Left ventricle myocardium inferior (tissue), 1 donor: ENCODE measurements at regions not wholly inside any gene's neighbourhood (a gene's known extent, or its start where the extent isn't known, plus 50 kb on each side); places are given as distances from the start of the nearest gene placed in this dataset.
"Not testable (repeated sequence)": the region's sequence is repeated elsewhere in the genome, so short reads cannot be mapped to it uniquely, and the experiment has no call there.

ENCODE experiments used
- DNase-seq: peaks from one replicate; pipeline ENCODE4 v3.0.0-alpha.2; 2020
- H3K27ac ChIP-seq: fragments of 200-600 bp; replicated peaks from 2 replicates; pipeline ENCODE4 v1.8.0; 2021
- H3K27me3 ChIP-seq: fragments of 200-600 bp; 2 replicates; pipeline ENCODE4 v1.8.0; 2021; ENCODE audit warnings: low read depth
- H3K36me3 ChIP-seq: fragments of 200-600 bp; 2 replicates; pipeline ENCODE4 v1.8.0; 2021
- H3K4me1 ChIP-seq: fragments of 200-600 bp; 2 replicates; pipeline ENCODE4 v1.8.0; 2021
- H3K4me3 ChIP-seq: fragments of 200-600 bp; 2 replicates; pipeline ENCODE4 v1.8.0; 2021; ENCODE audit warnings: mild to moderate bottlenecking, moderate library complexity
- H3K9me3 ChIP-seq: fragments of 200-600 bp; replicated peaks from 2 replicates; pipeline ENCODE4 v1.8.0; 2021
- intact Hi-C: fragments of 100-400 bp; cut with micrococcal nuclease; formaldehyde crosslinking; loops from one replicate; pipeline ENCODE4 v1.11.0; 2022
- TF ChIP-seq, protein P1 (sequence below): fragments of 200-600 bp; IDR thresholded peaks from 2 replicates; pipeline ENCODE4 v1.8.0; 2021; ENCODE audit warnings: antibody characterized with exemption, mild to moderate bottlenecking, borderline replicate concordance
- donor health status: DM: no; HTN: yes; CAD: no; lungs with severe emphysema.

GRCh38 chr2:163983911-163984310 is 248.1 kb upstream of the FIGN start:
- H3K4me3 ChIP-seq = no peak overlapping the region
- no peaks in the 10 kb centered on the region for H3K4me1 ChIP-seq
- no peaks in the 10 kb centered on the region for H3K36me3 ChIP-seq
- intact Hi-C loops = no loop called here
- H3K27ac ChIP-seq = no peak overlapping the region
- no peaks in the 10 kb centered on the region for H3K27me3 ChIP-seq
- no peak for DNase-seq
- TF ChIP-seq, protein P1, sequence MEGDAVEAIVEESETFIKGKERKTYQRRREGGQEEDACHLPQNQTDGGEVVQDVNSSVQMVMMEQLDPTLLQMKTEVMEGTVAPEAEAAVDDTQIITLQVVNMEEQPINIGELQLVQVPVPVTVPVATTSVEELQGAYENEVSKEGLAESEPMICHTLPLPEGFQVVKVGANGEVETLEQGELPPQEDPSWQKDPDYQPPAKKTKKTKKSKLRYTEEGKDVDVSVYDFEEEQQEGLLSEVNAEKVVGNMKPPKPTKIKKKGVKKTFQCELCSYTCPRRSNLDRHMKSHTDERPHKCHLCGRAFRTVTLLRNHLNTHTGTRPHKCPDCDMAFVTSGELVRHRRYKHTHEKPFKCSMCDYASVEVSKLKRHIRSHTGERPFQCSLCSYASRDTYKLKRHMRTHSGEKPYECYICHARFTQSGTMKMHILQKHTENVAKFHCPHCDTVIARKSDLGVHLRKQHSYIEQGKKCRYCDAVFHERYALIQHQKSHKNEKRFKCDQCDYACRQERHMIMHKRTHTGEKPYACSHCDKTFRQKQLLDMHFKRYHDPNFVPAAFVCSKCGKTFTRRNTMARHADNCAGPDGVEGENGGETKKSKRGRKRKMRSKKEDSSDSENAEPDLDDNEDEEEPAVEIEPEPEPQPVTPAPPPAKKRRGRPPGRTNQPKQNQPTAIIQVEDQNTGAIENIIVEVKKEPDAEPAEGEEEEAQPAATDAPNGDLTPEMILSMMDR = no peak
- H3K9me3 ChIP-seq = no peaks in the 10 kb centered on the region

DNA sequence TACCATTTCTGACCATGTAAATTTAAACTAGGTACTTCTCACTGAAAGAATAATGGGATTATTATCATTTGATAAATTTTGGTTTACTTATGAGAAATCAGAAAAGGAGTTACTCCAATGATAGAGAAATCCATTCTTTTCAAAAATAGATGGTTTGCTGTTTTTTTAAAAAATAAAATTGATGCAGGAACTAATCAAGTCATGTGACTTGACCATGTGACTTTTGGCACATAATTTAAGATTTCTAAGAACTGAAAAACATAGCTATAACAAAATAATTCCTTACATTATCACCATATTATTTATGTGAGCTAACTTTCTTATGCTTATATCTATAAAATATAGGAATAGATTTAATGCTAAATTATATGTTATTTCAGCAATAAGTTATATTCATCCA is 247.1 kb upstream of the FIGN start:
- Histone ChIP-seq H3K27ac (no peak overlapping the region), H3K4me3 (no peak overlapping the region), H3K9me3 (no peaks in the 10 kb centered on the region), H3K27me3 (no peaks in the 10 kb centered on the region), H3K36me3 (no peaks in the 10 kb centered on the region), H3K4me1 (no peaks in the 10 kb centered on the region)
- intact Hi-C loops = no loop called here
- TF ChIP-seq, protein P1 = no peak
- DNase-seq = no peak

DNA sequence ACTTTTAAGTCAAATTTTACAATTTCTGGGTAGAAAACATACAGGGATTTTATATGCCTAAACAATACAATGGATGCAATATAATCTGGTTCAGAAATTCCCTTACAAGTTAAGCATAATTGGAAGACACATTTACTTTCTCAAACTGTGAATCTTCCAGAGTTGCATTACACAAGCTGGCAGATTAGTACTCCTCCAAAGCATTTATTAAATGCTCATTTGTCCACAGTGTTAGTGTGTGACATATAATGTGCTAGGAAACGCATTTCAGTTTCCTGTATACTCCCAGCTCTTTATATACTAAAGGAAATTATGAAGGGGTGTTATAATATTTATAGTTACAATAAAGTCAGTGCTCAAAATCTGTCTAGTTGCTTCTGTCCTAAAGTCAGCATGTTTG is 239.0 kb upstream of the FIGN start:
- intact Hi-C loops = no loop called here
- Histone ChIP-seq H3K4me1 (no peaks in the 10 kb centered on the region), H3K27ac (no peak overlapping the region), H3K27me3 (no peaks in the 10 kb centered on the region), H3K4me3 (no peak overlapping the region), H3K36me3 (no peaks in the 10 kb centered on the region), H3K9me3 (peaks cover 6% of the 10 kb centered on the region)
- no peak for DNase-seq
- TF ChIP-seq, protein P1 = no peak

DNA sequence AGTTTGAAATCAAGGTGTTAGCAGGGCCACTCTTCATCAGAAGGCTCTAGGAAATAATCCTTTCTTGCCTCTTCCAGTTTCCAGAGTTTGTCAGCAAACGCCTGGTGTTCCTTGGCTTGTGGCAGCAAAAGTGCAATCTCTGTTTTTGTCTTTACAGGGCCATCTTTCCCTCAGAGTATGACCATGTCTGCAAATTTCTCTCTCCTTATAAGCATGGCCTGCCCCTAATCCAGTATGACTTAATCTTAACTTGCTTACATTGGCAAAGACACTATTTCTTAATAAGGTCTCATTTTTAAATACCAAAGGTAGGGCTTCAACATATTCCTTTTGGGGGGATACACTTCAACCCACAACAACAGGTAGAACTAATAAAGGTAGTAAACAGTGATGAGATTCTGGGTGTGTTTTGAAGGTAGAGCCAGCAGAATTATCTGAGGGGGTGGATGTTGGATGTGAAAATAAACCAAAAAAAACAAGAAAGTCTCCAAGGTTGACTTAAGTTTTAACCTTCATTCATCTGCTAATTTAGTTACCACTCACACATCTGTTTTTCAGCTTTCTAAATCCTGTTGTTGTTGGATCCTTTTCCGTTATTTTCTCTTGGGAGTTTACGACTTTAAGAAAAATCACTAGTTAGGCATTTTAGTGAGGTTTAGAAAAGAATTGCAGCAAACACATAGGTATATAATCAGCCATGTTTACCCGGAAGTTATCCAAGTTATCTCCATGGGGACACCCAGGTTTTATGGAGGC is 234.4 kb upstream of the FIGN start:
- Histone ChIP-seq H3K9me3 (no peaks in the 10 kb centered on the region), H3K27ac (peak overlapping the region; percentile 58), H3K4me1 (no peaks in the 10 kb centered on the region), H3K4me3 (no peak overlapping the region), H3K27me3 (no peaks in the 10 kb centered on the region), H3K36me3 (no peaks in the 10 kb centered on the region)
- TF ChIP-seq, protein P1 = no peak
- no peak for DNase-seq
- intact Hi-C loops = no loop called here

DNA sequence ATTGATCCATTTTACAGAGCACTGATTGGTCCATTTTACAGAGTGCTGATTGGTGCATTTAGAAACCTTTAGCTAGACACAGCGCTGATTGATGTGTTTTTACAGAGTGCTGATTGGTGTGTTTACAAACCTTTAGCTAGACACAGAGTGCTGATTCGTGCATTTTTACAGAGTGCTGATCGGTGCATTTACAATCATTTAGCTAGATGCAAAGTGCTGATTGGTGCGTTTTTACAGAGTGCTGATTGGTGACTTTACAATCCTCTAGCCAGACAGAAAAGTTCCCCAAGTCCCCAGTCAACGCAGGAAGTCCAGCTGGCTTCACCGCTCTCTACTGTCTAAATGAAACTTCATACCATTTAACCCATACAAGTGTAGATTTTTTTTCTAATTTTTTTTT is 228.5 kb upstream of the FIGN start:
- intact Hi-C loops, H3K4me3 ChIP-seq, H3K27ac ChIP-seq, H3K9me3 ChIP-seq, H3K27me3 ChIP-seq, DNase-seq, H3K4me1 ChIP-seq, H3K36me3 ChIP-seq: not testable (repeated sequence)

GRCh38 chr2:163953390-163953907 is 217.6 kb upstream of the FIGN start:
- Histone ChIP-seq H3K4me1 (peaks cover 5% of the 10 kb centered on the region), H3K36me3 (no peaks in the 10 kb centered on the region), H3K27ac (no peak overlapping the region), H3K27me3 (no peaks in the 10 kb centered on the region), H3K4me3 (no peak overlapping the region), H3K9me3 (no peaks in the 10 kb centered on the region)
- no peak for DNase-seq
- intact Hi-C loops = no loop called here
- TF ChIP-seq, protein P1 = no peak
